ENCODE measurements at regions not wholly inside any gene's neighbourhood (a gene's known extent, or its start where the extent isn't known, plus 50 kb on each side); places are given as distances from the start of the nearest gene placed in this dataset.

- Histone ChIP-seq H3K27ac (no peak overlapping the region), H3K4me3 (no peak overlapping the region), H4K20me1 (no peaks in the 10 kb centered on the region), H3K27me3 (no peaks in the 10 kb centered on the region), H3K9me3 (replicated peaks in 1 of 11) (no peaks in the 10 kb centered on the region), H3K4me2 (no peak overlapping the region), H3K4me1 (no peaks in the 10 kb centered on the region), H3K9ac (no peak overlapping the region), H3K36me3 (no peaks in the 10 kb centered on the region)
- TF ChIP-seq Cebpa-rat (IDR thresholded peaks at IDR 0.05) = no peak
Observed at GRCh38 chr13:63093907-63094469, 1678.3 kb upstream of the PCDH20 start.

DNA sequence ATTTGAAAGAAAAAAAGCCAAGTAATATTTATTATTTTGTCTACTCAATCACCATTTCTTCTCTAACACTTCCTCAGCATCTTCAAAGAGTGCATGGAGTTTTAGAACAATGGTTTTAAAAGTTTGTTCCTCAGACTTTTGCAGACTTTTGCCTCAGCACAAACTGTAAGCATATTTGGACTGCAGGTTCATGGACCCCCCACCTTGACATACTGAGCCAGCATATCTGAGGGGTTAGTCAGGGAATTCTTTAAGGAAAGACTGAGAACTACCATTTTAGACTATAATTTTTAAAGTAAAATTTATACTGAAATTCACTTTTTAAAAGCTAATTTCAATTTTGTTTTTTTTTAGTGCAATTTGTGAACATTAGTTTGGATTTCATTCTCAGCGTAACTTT lies 1676.8 kb upstream of the PCDH20 start:
- no peak for TF ChIP-seq Cebpa-rat (IDR thresholded peaks at IDR 0.05)
- Histone ChIP-seq H3K9ac (no peak overlapping the region), H3K27me3 (no peaks in the 10 kb centered on the region), H4K20me1 (no peaks in the 10 kb centered on the region), H3K4me3 (no peak overlapping the region), H3K9me3 (replicated peaks in 1 of 11) (no peaks in the 10 kb centered on the region), H3K27ac (no peak overlapping the region), H3K36me3 (no peaks in the 10 kb centered on the region), H3K4me2 (no peak overlapping the region), H3K4me1 (no peaks in the 10 kb centered on the region)

- H3K27me3 ChIP-seq = no peaks in the 10 kb centered on the region
- no peak overlapping the region for H3K27ac ChIP-seq
- no peaks in the 10 kb centered on the region for H3K9me3 ChIP-seq (replicated peaks in 1 of 11)
- no peak overlapping the region for H3K4me2 ChIP-seq
- H3K9ac ChIP-seq = no peak overlapping the region
- H3K4me1 ChIP-seq = no peaks in the 10 kb centered on the region
- TF ChIP-seq Cebpa-rat (IDR thresholded peaks at IDR 0.05) = no peak
- no peak overlapping the region for H3K4me3 ChIP-seq
- no peaks in the 10 kb centered on the region for H3K36me3 ChIP-seq
- H4K20me1 ChIP-seq = no peaks in the 10 kb centered on the region
Observed at GRCh38 chr13:63090524-63090923, 1674.9 kb upstream of the PCDH20 start.

DNA sequence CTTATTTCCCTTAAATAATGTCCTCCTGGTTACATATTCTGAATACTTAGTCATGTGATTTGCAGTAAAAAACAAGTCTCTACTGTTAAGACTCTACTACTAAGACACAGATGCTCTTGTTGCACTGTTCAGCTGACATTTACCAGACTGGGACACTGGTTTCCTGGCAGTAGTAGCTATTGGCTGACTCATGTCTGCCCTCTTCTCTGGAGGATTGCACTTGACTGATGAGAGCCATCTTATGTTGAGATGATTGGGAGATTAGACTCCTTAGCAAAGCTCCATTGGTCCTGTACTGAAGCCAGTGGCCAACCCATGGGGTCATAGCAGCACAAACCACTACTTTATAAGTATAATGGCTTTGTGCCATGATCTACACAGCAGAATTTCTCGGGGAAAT lies 1672.6 kb upstream of the PCDH20 start:
- no peaks in the 10 kb centered on the region for H3K36me3 ChIP-seq
- no peak overlapping the region for H3K4me3 ChIP-seq
- H3K9me3 ChIP-seq (replicated peaks in 1 of 11) = no peaks in the 10 kb centered on the region
- no peak overlapping the region for H3K9ac ChIP-seq
- no peak overlapping the region for H3K4me2 ChIP-seq
- H3K27ac ChIP-seq = no peak overlapping the region
- H4K20me1 ChIP-seq = no peaks in the 10 kb centered on the region
- H3K4me1 ChIP-seq = no peaks in the 10 kb centered on the region
- TF ChIP-seq Cebpa-rat (IDR thresholded peaks at IDR 0.05) = no peak
- H3K27me3 ChIP-seq = no peaks in the 10 kb centered on the region

GRCh38 chr13:63086286-63086685 lies 1670.6 kb upstream of the PCDH20 start:
- no peaks in the 10 kb centered on the region for H3K27me3 ChIP-seq
- H3K4me2 ChIP-seq = no peak overlapping the region
- no peak overlapping the region for H3K4me3 ChIP-seq
- H3K4me1 ChIP-seq = no peaks in the 10 kb centered on the region
- no peak overlapping the region for H3K9ac ChIP-seq
- no peak overlapping the region for H3K27ac ChIP-seq
- H3K9me3 ChIP-seq (replicated peaks in 1 of 11) = peaks cover 0 to 4% (median 0%) of the 10 kb centered on the region in 11 experiments; a peak in 2 of 22 replicates
- no peak for TF ChIP-seq Cebpa-rat (IDR thresholded peaks at IDR 0.05)
- no peaks in the 10 kb centered on the region for H4K20me1 ChIP-seq
- no peaks in the 10 kb centered on the region for H3K36me3 ChIP-seq

DNA sequence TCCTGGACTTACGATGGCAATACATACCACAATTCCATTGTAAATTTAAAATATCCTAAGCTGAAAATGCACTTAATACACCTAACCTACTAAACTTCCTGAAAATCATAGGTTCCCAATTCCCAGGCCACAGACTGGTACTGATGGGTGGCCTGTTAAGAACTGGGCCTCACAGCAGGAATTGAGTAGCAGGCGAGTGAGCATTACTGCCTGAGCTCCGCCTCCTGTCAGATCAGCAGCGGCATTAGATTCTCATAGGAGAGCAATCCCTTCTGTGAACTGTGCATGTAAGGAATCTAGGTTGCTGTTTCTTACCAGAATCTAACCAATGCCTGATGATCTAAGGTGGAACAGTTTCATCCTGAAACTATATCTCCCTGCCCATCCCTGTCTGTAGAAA lies 1670.2 kb upstream of the PCDH20 start:
- H3K4me2 ChIP-seq = no peak overlapping the region

GRCh38 chr13:63081400-63082014 lies 1665.9 kb upstream of the PCDH20 start:
- Histone ChIP-seq H3K27ac (no peak overlapping the region), H3K9me3 (replicated peaks in 1 of 11) (peaks cover 0 to 18% (median 0%) of the 10 kb centered on the region in 11 experiments; a peak in 2 of 22 replicates), H3K9ac (no peak overlapping the region), H3K36me3 (no peaks in the 10 kb centered on the region), H3K27me3 (no peaks in the 10 kb centered on the region), H3K4me1 (no peaks in the 10 kb centered on the region), H3K4me2 (no peak overlapping the region), H4K20me1 (no peaks in the 10 kb centered on the region), H3K4me3 (no peak overlapping the region)
- no peak for TF ChIP-seq Cebpa-rat (IDR thresholded peaks at IDR 0.05)

More for the DNA sequence above, 1670.2 kb upstream of the PCDH20 start:
- no peaks in the 10 kb centered on the region for H3K4me1 ChIP-seq
- no peaks in the 10 kb centered on the region for H4K20me1 ChIP-seq
- no peaks in the 10 kb centered on the region for H3K36me3 ChIP-seq
- TF ChIP-seq Cebpa-rat (IDR thresholded peaks at IDR 0.05) = no peak
- H3K27me3 ChIP-seq = no peaks in the 10 kb centered on the region
- no peak overlapping the region for H3K27ac ChIP-seq
- H3K9ac ChIP-seq = no peak overlapping the region
- H3K9me3 ChIP-seq (replicated peaks in 1 of 11) = peaks cover 0 to 7% (median 0%) of the 10 kb centered on the region in 11 experiments; a peak in 2 of 22 replicates
- H3K4me3 ChIP-seq = no peak overlapping the region

DNA sequence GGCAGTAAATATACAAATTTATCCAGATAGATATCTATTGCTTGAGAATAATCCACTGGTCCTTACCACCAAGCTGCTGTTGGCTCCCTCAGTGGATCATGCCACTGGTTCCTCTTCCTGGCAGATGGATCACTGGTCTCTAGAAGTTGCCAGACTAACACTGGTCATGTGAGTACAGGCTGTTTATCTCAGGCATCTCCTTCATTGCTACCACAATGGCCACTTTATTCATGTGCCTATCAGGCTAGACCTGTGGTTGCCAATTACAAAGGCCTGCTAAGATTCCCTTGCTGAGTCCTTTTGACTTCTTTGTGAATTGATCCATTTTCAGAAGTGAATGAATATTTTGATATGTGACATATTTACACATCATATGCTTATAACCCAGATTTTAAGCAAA lies 1659.5 kb upstream of the PCDH20 start:
- Histone ChIP-seq H3K9me3 (replicated peaks in 1 of 11) (peaks cover 0 to 10% (median 0%) of the 10 kb centered on the region in 11 experiments; a peak in 2 of 22 replicates), H3K36me3 (no peaks in the 10 kb centered on the region), H3K4me2 (no peak overlapping the region), H3K4me3 (no peak overlapping the region), H3K27me3 (no peaks in the 10 kb centered on the region), H3K4me1 (no peaks in the 10 kb centered on the region), H4K20me1 (no peaks in the 10 kb centered on the region), H3K27ac (no peak overlapping the region), H3K9ac (no peak overlapping the region)
- no peak for TF ChIP-seq Cebpa-rat (IDR thresholded peaks at IDR 0.05)

DNA sequence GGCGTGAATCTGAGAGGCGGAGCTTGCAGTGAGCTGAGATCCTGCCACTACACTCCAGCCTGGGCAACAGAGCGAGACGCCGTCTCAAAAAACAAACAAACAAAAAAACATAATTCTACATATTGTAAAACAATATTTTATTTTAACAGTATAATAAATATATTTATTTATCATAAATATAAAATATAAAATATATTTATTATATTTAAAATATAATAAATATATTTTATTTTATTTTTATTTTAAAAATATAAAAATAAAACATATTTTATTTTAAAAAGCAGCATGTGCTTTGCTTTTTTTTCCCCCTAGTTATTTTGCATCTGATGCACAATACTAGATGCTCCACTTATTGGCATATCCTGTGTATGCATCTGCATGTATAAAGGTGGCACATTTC lies 1634.6 kb upstream of the PCDH20 start:
- Histone ChIP-seq H3K27ac (no peak overlapping the region), H3K4me2 (no peak overlapping the region), H3K9ac (no peak overlapping the region), H3K36me3 (no peaks in the 10 kb centered on the region), H3K4me3 (no peak overlapping the region), H3K27me3 (no peaks in the 10 kb centered on the region), H3K9me3 (replicated peaks in 1 of 11) (no peaks in the 10 kb centered on the region), H4K20me1 (no peaks in the 10 kb centered on the region), H3K4me1 (no peaks in the 10 kb centered on the region)
- TF ChIP-seq Cebpa-rat (IDR thresholded peaks at IDR 0.05) = no peak

DNA sequence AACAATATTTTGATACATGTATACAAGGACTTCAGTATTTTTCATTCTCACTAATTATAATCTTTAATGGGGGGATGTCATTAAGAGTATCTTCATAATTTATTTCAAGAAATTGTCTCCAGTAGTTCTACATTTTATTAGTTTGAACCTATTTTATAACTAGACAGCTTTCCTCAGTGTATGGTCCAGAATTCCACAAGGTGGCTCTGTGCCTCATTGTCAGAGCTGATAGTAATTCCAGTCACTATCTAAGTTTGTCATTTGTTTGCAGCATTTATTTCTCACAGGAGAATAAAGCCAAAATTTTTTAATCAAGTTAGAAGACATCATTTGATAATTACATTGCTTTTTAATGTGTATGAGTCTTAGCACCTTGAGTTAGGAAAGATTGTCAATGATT lies 1633.0 kb upstream of the PCDH20 start:
- TF ChIP-seq Cebpa-rat (IDR thresholded peaks at IDR 0.05) = no peak
- no peaks in the 10 kb centered on the region for H4K20me1 ChIP-seq
- no peak overlapping the region for H3K9ac ChIP-seq
- H3K4me3 ChIP-seq = no peak overlapping the region
- no peaks in the 10 kb centered on the region for H3K9me3 ChIP-seq (replicated peaks in 1 of 11)
- H3K36me3 ChIP-seq = no peaks in the 10 kb centered on the region
- no peak overlapping the region for H3K27ac ChIP-seq
- H3K27me3 ChIP-seq = no peaks in the 10 kb centered on the region
- no peak overlapping the region for H3K4me2 ChIP-seq
- no peaks in the 10 kb centered on the region for H3K4me1 ChIP-seq
